ENCODE measurements at regions not wholly inside any gene's neighbourhood (a gene's known extent, or its start where the extent isn't known, plus 50 kb on each side); places are given as distances from the start of the nearest gene placed in this dataset.

DNA sequence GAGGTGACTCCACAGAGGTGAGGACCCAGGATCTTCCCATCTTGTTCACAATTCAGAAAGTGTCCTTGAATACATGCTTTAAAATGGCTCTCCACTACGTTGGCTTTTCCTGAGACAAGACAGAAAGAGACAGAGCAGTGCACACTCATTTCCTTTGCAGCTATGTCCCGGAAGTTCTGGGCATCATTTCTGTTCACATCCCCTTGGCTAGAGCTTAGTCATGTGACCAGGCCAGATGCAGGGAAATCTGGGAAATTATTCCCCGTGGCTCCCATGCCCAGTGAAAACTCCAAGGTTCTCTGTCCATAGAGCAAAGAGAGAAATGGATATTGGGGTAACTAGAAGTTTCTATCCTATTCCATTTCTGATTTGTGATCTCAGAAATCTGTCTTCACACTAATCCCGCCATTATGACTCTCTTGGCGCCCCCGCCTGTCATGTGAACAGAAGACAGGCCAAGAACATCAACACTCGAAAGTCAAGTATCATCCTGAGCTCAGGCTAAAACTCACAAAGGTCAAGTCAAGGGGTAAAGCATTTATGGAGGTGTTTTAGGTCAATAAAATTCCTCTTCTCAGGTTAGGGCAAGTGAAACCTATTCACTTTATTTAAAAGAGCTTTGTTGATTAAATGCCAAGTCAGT lies 251.4 kb upstream of the HABP2 start:
- TF ChIP-seq, protein P1, sequence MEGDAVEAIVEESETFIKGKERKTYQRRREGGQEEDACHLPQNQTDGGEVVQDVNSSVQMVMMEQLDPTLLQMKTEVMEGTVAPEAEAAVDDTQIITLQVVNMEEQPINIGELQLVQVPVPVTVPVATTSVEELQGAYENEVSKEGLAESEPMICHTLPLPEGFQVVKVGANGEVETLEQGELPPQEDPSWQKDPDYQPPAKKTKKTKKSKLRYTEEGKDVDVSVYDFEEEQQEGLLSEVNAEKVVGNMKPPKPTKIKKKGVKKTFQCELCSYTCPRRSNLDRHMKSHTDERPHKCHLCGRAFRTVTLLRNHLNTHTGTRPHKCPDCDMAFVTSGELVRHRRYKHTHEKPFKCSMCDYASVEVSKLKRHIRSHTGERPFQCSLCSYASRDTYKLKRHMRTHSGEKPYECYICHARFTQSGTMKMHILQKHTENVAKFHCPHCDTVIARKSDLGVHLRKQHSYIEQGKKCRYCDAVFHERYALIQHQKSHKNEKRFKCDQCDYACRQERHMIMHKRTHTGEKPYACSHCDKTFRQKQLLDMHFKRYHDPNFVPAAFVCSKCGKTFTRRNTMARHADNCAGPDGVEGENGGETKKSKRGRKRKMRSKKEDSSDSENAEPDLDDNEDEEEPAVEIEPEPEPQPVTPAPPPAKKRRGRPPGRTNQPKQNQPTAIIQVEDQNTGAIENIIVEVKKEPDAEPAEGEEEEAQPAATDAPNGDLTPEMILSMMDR (IDR thresholded peaks at IDR 0.05) = no peak
- TF ChIP-seq POLR2AphosphoS5 (IDR thresholded peaks at IDR 0.05; ENCODE audit: low read depth, low read length) (no peak), YY1 (IDR thresholded peaks at IDR 0.05; ENCODE audit: low read depth) (no peak), FOXJ3 (CRISPR knock-in tag; IDR thresholded peaks at IDR 0.05) (no peak), TEAD4 (IDR thresholded peaks at IDR 0.05; ENCODE audit: borderline replicate concordance, insufficient read depth) (no peak), EZH2phosphoT487 (IDR thresholded peaks at IDR 0.05; ENCODE audit: borderline replicate concordance, low read depth) (no peak), EP300 (IDR thresholded peaks at IDR 0.05; ENCODE audit: borderline replicate concordance in 1 of 2, low read depth in 1 of 2, low read length in 1 of 2) (no peak), SIN3A (IDR thresholded peaks at IDR 0.05; ENCODE audit: borderline replicate concordance, low read depth, low read length) (no peak), GATA2 (CRISPR knock-in tag; IDR thresholded peaks at IDR 0.05) (no peak), JUND (IDR thresholded peaks at IDR 0.05) (no peak), RAD21 (IDR thresholded peaks at IDR 0.05; ENCODE audit: low read length) (peak; percentile 38; the same call in 1 of the 2 replicates), GABPA (IDR thresholded peaks at IDR 0.05; ENCODE audit: low read depth) (no peak)
- TF ChIP-seq, protein P2, sequence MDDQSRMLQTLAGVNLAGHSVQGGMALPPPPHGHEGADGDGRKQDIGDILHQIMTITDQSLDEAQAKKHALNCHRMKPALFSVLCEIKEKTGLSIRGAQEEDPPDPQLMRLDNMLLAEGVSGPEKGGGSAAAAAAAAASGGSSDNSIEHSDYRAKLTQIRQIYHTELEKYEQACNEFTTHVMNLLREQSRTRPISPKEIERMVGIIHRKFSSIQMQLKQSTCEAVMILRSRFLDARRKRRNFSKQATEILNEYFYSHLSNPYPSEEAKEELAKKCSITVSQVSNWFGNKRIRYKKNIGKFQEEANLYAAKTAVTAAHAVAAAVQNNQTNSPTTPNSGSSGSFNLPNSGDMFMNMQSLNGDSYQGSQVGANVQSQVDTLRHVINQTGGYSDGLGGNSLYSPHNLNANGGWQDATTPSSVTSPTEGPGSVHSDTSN (IDR thresholded peaks at IDR 0.05) = no peak
- TF ChIP-seq, protein P3, sequence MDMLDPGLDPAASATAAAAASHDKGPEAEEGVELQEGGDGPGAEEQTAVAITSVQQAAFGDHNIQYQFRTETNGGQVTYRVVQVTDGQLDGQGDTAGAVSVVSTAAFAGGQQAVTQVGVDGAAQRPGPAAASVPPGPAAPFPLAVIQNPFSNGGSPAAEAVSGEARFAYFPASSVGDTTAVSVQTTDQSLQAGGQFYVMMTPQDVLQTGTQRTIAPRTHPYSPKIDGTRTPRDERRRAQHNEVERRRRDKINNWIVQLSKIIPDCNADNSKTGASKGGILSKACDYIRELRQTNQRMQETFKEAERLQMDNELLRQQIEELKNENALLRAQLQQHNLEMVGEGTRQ (IDR thresholded peaks at IDR 0.05; ENCODE audit: borderline replicate concordance, low read depth, low read length) = no peak
